Activated naive CD4-positive, alpha-beta T cell treated with anti-CD3 and anti-CD28 coated beads, Interleukin-2, amount 50 U/mL, for 24 hours (primary cell): ENCODE measurements at regions not wholly inside any gene's neighbourhood (a gene's known extent, or its start where the extent isn't known, plus 50 kb on each side); places are given as distances from the start of the nearest gene placed in this dataset.
"Not testable (repeated sequence)": the region's sequence is repeated elsewhere in the genome, so short reads cannot be mapped to it uniquely, and the experiment has no call there.

Source experiments
- H3K27ac Mint-ChIP-seq: one replicate; pipeline ENCODE4 v1.8.0; 2021; ENCODE audit warnings: mild to moderate bottlenecking, mixed read lengths
- H3K27me3 Mint-ChIP-seq: one replicate; pipeline ENCODE4 v1.8.0; 2021; ENCODE audit warnings: mixed read lengths
- H3K36me3 Mint-ChIP-seq: one replicate; pipeline ENCODE4 v1.8.0; 2021; ENCODE audit warnings: mixed read lengths
- H3K4me1 Mint-ChIP-seq: one replicate; pipeline ENCODE4 v1.8.0; 2021; ENCODE audit warnings: mixed read lengths
- H3K4me3 Mint-ChIP-seq: one replicate; pipeline ENCODE4 v1.8.0; 2021; ENCODE audit warnings: mild to moderate bottlenecking, mixed read lengths
- H3K9me3 Mint-ChIP-seq: one replicate; pipeline ENCODE4 v1.8.0; 2021; ENCODE audit warnings: mixed read lengths

GRCh38 chr6:144957236-144957937, 672.3 kb downstream of the UTRN start:
- H3K9me3 Mint-ChIP-seq = no peaks in the 10 kb centered on the region
- no peaks in the 10 kb centered on the region for H3K27me3 Mint-ChIP-seq
- no peak overlapping the region for H3K4me3 Mint-ChIP-seq
- H3K27ac Mint-ChIP-seq = no peak overlapping the region
- H3K36me3 Mint-ChIP-seq = no peaks in the 10 kb centered on the region
- H3K4me1 Mint-ChIP-seq = no peaks in the 10 kb centered on the region

- Mint-ChIP-seq H3K9me3 (no peaks in the 10 kb centered on the region), H3K27me3 (peaks cover 7% of the 10 kb centered on the region), H3K4me1 (no peaks in the 10 kb centered on the region)
Observed at GRCh38 chr6:144969154-144969553, 684.0 kb downstream of the UTRN start.

DNA sequence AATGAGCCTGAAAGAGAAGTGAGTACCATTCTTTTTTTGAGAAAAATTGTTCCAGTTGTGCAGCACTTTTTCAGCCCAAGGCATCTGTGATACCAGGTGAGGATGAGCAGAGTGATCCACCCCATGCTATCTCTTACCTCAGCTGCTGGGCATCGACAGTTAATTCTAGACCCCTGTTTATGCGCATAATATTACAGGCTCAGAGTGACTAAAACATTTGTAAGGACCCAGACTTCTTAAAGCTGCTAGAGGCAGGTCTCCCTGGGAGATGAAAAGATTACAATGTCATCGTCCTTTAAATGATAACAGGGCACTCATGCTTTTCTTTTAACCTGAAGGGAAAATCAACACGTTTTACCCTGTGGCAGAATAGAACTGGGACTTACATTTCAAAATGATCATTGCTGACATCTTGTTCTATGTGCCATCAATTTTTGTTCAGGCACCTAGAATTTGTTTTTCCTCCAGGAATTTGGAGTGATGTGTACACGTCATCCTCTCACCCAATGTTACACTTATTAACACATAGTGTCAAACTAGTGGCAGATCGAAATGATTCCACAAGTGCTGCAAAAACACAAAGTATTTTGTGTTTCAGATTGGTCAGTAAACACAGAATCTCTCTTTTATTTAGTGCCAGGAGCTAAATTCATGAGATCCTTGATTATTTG, 684.6 kb downstream of the UTRN start:
- Mint-ChIP-seq H3K36me3 (no peaks in the 10 kb centered on the region), H3K4me3 (no peak overlapping the region), H3K27ac (no peak overlapping the region), H3K27me3 (peaks cover 7% of the 10 kb centered on the region), H3K9me3 (no peaks in the 10 kb centered on the region), H3K4me1 (no peaks in the 10 kb centered on the region)

More at GRCh38 chr6:144969154-144969553, 684.0 kb downstream of the UTRN start:
- no peak overlapping the region for H3K4me3 Mint-ChIP-seq
- no peak overlapping the region for H3K27ac Mint-ChIP-seq
- no peaks in the 10 kb centered on the region for H3K36me3 Mint-ChIP-seq

GRCh38 chr6:144977250-144977864, 692.2 kb downstream of the UTRN start:
- Mint-ChIP-seq H3K9me3 (peaks cover 10% of the 10 kb centered on the region), H3K27me3 (peaks cover 15% of the 10 kb centered on the region)
- not testable (repeated sequence) for H3K36me3 Mint-ChIP-seq, H3K4me3 Mint-ChIP-seq, H3K27ac Mint-ChIP-seq, H3K4me1 Mint-ChIP-seq

DNA sequence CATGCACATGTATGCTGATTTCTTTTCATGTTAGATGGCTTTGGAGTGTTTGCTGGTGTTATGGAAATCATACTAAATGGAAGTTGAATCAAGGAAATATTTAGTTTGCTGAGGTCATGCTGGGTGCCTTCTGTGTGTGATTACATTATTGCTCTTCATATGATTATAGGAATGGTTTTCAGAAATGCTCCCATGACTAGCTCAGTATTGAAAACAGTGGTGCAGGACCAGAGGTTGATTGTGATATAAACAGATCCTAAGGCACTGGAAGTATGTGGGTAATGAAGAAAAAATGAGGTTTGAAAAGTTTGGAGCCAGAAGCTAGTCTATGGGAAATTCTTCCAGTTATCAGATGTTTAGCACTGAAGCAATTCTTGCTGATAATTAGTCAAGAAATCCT, 693.1 kb downstream of the UTRN start:
- Mint-ChIP-seq H3K36me3 (no peaks in the 10 kb centered on the region), H3K9me3 (peaks cover 10% of the 10 kb centered on the region), H3K27ac (no peak overlapping the region), H3K4me1 (no peaks in the 10 kb centered on the region), H3K4me3 (no peak overlapping the region), H3K27me3 (peaks cover 15% of the 10 kb centered on the region)

GRCh38 chr6:144986271-144986670, 701.1 kb downstream of the UTRN start:
- Mint-ChIP-seq H3K4me1 (no peaks in the 10 kb centered on the region), H3K36me3 (no peaks in the 10 kb centered on the region)

GRCh38 chr6:144989319-144990107, 704.4 kb downstream of the UTRN start:
- Mint-ChIP-seq H3K27ac (no peak overlapping the region), H3K9me3 (no peaks in the 10 kb centered on the region), H3K36me3 (no peaks in the 10 kb centered on the region), H3K27me3 (peaks cover 31% of the 10 kb centered on the region), H3K4me3 (no peak overlapping the region), H3K4me1 (no peaks in the 10 kb centered on the region)

More at GRCh38 chr6:144986271-144986670, 701.1 kb downstream of the UTRN start:
- H3K9me3 Mint-ChIP-seq = peaks cover 11% of the 10 kb centered on the region
- no peak overlapping the region for H3K4me3 Mint-ChIP-seq
- H3K27ac Mint-ChIP-seq = no peak overlapping the region
- peaks cover 23% of the 10 kb centered on the region for H3K27me3 Mint-ChIP-seq

- Mint-ChIP-seq H3K36me3 (no peaks in the 10 kb centered on the region), H3K27me3 (peaks cover 30% of the 10 kb centered on the region), H3K4me1 (no peaks in the 10 kb centered on the region), H3K27ac (no peak overlapping the region), H3K4me3 (no peak overlapping the region), H3K9me3 (no peaks in the 10 kb centered on the region)
Observed at GRCh38 chr6:144990784-144991183, 705.6 kb downstream of the UTRN start.

DNA sequence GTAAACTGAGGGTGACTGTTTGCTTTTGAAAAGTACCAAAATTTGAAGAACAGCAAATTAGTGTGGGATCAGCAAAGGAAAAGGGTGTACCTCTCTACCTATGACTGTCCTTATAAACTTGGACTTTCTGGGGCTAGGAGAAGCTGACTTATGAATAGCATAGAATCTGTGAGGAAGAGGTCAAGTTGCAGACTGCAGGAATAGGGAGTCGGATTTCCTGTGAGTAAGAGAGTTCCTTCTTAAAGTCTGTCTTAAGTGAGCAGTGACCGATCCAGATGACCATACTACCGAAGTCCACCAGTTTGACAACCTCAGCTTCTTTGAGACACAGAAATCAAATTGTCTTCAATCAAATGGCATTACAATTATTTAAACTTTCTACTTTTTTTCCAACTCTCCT, 708.7 kb downstream of the UTRN start:
- no peak overlapping the region for H3K4me3 Mint-ChIP-seq
- peaks cover 27% of the 10 kb centered on the region for H3K27me3 Mint-ChIP-seq
- no peak overlapping the region for H3K27ac Mint-ChIP-seq
- no peaks in the 10 kb centered on the region for H3K4me1 Mint-ChIP-seq
- H3K9me3 Mint-ChIP-seq = no peaks in the 10 kb centered on the region
- no peaks in the 10 kb centered on the region for H3K36me3 Mint-ChIP-seq

- Mint-ChIP-seq H3K27ac (no peak overlapping the region), H3K36me3 (no peaks in the 10 kb centered on the region), H3K27me3 (peaks cover 11% of the 10 kb centered on the region), H3K4me3 (no peak overlapping the region), H3K9me3 (no peaks in the 10 kb centered on the region), H3K4me1 (no peaks in the 10 kb centered on the region)
Observed at GRCh38 chr6:144997996-144998395, 712.9 kb downstream of the UTRN start.

DNA sequence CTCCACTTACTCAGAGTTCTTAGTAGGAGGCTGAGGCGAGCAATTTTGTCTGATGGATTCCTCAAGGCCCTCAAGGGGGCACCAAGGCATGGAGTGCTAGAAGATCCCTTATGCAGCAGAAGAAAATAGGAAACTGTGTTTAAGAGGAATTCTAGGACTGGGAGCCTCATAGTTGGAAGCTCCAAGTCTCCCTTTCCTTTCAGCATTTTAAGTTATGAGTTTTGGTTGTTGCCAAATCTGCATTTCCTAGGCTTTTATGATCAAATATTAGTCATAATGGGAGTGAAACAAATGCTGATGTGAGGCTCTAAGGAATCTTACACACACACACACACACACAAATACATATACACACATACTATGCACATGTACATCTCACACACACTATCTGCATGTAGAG, 714.0 kb downstream of the UTRN start:
- H3K27me3 Mint-ChIP-seq = peaks cover 9% of the 10 kb centered on the region
- H3K27ac Mint-ChIP-seq = no peak overlapping the region
- H3K36me3 Mint-ChIP-seq = no peaks in the 10 kb centered on the region
- no peak overlapping the region for H3K4me3 Mint-ChIP-seq
- no peaks in the 10 kb centered on the region for H3K9me3 Mint-ChIP-seq
- no peaks in the 10 kb centered on the region for H3K4me1 Mint-ChIP-seq

DNA sequence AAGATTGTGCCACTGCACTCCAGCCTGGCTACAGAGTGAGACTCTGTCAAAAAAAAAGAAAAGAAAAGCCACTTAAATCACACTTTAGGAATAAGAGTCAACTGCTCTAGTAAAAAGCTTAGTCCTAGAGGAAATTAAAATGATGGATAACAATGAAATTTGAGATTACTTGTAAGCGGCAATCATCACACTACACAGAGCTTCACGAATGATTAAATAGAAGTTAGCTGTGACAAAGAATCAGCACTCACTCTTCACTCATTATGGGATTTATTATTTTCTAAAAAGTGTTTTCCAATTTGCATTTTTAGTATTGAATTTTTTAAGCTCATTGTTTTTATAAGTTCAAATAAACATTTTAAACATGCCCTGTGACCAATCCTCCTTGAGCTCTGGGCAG, 718.0 kb downstream of the UTRN start:
- H3K4me3 Mint-ChIP-seq = no peak overlapping the region
- no peaks in the 10 kb centered on the region for H3K4me1 Mint-ChIP-seq

DNA sequence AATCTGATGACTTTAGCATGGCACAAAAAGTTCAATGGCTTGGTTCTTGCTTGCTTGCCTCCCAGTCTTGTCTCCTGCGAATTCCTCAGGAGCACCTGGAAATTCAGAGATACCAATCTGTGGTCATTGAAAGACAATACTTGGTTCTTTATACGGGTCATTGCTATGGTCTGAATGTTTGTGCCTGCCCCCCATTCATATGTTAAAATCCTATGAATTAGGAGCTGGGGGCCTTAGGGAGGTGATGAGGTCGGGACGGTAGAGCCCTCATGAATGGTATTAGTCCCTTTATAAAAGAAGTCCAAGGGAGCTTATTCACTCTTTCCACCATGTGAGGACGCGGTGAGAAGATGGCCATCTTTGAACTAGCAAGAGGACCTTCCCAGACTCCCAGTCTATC, 721.8 kb downstream of the UTRN start:
- Mint-ChIP-seq H3K4me1 (no peaks in the 10 kb centered on the region), H3K27me3 (peaks cover 14% of the 10 kb centered on the region), H3K27ac (no peak overlapping the region), H3K9me3 (no peaks in the 10 kb centered on the region), H3K36me3 (no peaks in the 10 kb centered on the region), H3K4me3 (no peak overlapping the region)

More for the DNA sequence above, 718.0 kb downstream of the UTRN start:
- Mint-ChIP-seq H3K9me3 (no peaks in the 10 kb centered on the region), H3K27me3 (peaks cover 10% of the 10 kb centered on the region), H3K36me3 (no peaks in the 10 kb centered on the region), H3K27ac (no peak overlapping the region)

DNA sequence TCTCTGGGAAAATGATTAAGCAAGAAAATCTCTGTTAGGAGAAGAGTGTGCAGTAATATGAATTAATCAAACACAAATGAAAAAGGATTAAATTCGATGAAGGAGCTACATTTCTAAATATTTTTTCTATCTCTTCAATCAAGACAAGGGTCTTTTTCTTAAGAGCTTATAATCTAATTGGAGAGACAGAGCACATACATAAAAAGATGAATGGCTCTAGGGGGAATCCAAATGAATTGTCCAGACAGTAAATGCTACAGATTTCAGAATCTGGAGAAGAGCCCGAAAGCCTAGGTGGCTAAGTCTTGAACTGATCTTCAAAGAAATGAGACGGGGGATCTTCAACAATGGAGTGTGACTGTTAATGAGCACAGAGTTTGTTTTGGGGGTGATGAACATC, 723.6 kb downstream of the UTRN start:
- peaks cover 20% of the 10 kb centered on the region for H3K27me3 Mint-ChIP-seq
- no peaks in the 10 kb centered on the region for H3K9me3 Mint-ChIP-seq

DNA sequence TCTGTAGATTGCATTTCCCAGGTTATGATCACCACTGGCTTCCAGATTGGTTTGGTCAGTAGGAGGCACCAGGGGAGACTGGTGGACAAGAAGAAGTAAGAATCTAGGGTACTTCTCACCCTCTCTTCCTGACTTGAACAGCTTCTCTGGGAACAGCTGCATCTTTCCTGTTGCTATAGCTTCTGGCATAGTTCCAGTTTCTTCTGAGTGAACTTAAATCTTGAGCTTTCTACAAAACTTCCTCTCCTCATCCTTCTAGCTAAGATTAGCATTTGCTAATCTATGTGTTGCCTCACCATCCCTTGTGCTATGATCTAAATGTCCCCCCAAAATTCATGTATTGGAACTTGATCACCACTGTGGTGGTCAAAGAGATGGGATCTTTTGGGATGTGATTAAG, 724.6 kb downstream of the UTRN start:
- H3K27me3 Mint-ChIP-seq = peaks cover 20% of the 10 kb centered on the region
- H3K9me3 Mint-ChIP-seq = no peaks in the 10 kb centered on the region
- no peaks in the 10 kb centered on the region for H3K4me1 Mint-ChIP-seq
- H3K36me3 Mint-ChIP-seq = no peaks in the 10 kb centered on the region
- H3K4me3 Mint-ChIP-seq = no peak overlapping the region
- H3K27ac Mint-ChIP-seq = no peak overlapping the region

More for the DNA sequence above, 723.6 kb downstream of the UTRN start:
- Mint-ChIP-seq H3K4me1 (no peaks in the 10 kb centered on the region), H3K4me3 (no peak overlapping the region), H3K27ac (no peak overlapping the region), H3K36me3 (no peaks in the 10 kb centered on the region)
